ENCODE measurements at regions not wholly inside any gene's neighbourhood (a gene's known extent, or its start where the extent isn't known, plus 50 kb on each side); places are given as distances from the start of the nearest gene placed in this dataset.

GRCh38 chr9:18018661-18019060 is 439.8 kb downstream of the SH3GL2 start:
- H3K4me3 ChIP-seq (ENCODE audit: low read depth, poor library complexity, severe bottlenecking), result no peak overlapping the region
- WGBS, 2 donors, result 88 to 96% methylated on average over 2 of the region's 2 CpGs
- no peak for TF ChIP-seq CTCF (IDR thresholded peaks at IDR 0.05)
- TF ChIP-seq POLR2A (IDR thresholded peaks at IDR 0.05), result no peak
- no peak for DNase-seq (ENCODE audit: low spot score in 2 of 2)
- intact Hi-C loops (cut with DNase I; ENCODE audit: low total_unique reads), result no loop called here

- DNase-seq (ENCODE audit: low spot score in 2 of 2), result no peak
- intact Hi-C loops (cut with DNase I; ENCODE audit: low total_unique reads), result no loop called here
- 71 to 78% methylated on average over 6 of the region's 6 CpGs for WGBS, 2 donors
- TF ChIP-seq CTCF (IDR thresholded peaks at IDR 0.05) (no peak), POLR2A (IDR thresholded peaks at IDR 0.05) (no peak)
- no peak overlapping the region for H3K4me3 ChIP-seq (ENCODE audit: low read depth, poor library complexity, severe bottlenecking)
These were observed 441.4 kb downstream of the SH3GL2 start for GRCh38 chr9:18020121-18020745.

- 93 to 97% methylated on average over 2 of the region's 2 CpGs for WGBS, 2 donors
- intact Hi-C loops (cut with DNase I; ENCODE audit: low total_unique reads), result no loop called here
- H3K4me3 ChIP-seq (ENCODE audit: low read depth, poor library complexity, severe bottlenecking), result no peak overlapping the region
- no peak for DNase-seq (ENCODE audit: low spot score in 2 of 2)
- TF ChIP-seq CTCF (IDR thresholded peaks at IDR 0.05) (no peak), POLR2A (IDR thresholded peaks at IDR 0.05) (no peak)
These were observed 443.8 kb downstream of the SH3GL2 start for GRCh38 chr9:18022642-18023041.

- intact Hi-C loops (cut with DNase I; ENCODE audit: low total_unique reads), result no loop called here
- 78 to 82% methylated on average over 3 of the region's 3 CpGs for WGBS, 2 donors
These were observed 444.5 kb downstream of the SH3GL2 start for GRCh38 chr9:18023332-18023731.

DNA sequence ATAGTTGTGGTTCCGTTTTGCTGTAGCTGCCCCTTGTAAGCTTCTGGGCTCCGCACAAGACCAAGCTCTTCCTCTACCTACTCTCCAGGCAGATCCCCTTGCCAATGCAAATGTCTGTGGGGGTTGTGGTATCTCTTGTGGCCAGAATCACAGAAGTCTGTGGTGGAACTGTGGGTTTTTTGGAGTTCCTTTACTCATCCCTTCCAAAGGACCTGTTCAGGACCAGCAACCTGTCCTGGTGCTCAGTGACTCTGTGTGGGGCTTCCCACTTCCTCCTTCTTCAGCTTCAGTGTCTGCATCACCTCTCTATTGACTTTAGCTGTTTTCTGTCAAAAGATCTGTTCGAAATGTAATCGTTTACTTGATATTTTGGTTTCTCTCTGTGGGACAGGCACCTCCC is 441.3 kb upstream of the ADAMTSL1 start:
- DNase-seq (ENCODE audit: low spot score in 2 of 2), result no peak
- no peak overlapping the region for H3K4me3 ChIP-seq (ENCODE audit: low read depth, poor library complexity, severe bottlenecking)
- no peak for TF ChIP-seq CTCF (IDR thresholded peaks at IDR 0.05)
- TF ChIP-seq POLR2A (IDR thresholded peaks at IDR 0.05), result no peak
- 76 to 92% methylated on average over 4 of the region's 4 CpGs for WGBS, 2 donors
- intact Hi-C loops (cut with DNase I; ENCODE audit: low total_unique reads), result no loop called here

More at GRCh38 chr9:18023332-18023731, 444.5 kb downstream of the SH3GL2 start:
- no peak for DNase-seq (ENCODE audit: low spot score in 2 of 2)
- TF ChIP-seq POLR2A (IDR thresholded peaks at IDR 0.05) (no peak), CTCF (IDR thresholded peaks at IDR 0.05) (no peak)
- no peak overlapping the region for H3K4me3 ChIP-seq (ENCODE audit: low read depth, poor library complexity, severe bottlenecking)
